NCI-H774 (cell line): ENCODE measurements at regions not wholly inside any gene's neighbourhood (a gene's known extent, or its start where the extent isn't known, plus 50 kb on each side); places are given as distances from the start of the nearest gene placed in this dataset.
A peak's percentile ranks its signal among the peaks of the same experiment; 100 is the strongest.

Experiments used
- DNase-seq: peaks from one replicate; lab custom pipeline; 2025; lab: John Stamatoyannopoulos, UW

DNA sequence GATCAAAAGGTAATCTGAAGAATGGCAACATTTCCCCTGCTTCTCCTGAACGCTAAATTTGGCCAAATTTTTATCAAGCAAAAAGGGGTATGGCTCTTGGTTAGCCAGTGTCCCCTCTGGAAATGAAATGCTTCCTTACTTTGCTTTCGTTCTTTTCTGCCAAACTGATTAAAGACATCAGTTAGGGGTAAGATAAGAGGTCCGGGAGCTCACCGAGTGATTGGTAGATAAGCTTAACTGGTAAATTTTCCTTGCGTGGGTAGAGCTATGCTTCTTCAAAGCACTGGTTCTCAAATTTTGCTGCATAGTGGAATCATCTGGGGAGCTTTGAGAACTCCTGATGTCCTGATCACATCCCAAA, 62.7 kb upstream of the MAPRE2 start:
- no peak for DNase-seq

DNA sequence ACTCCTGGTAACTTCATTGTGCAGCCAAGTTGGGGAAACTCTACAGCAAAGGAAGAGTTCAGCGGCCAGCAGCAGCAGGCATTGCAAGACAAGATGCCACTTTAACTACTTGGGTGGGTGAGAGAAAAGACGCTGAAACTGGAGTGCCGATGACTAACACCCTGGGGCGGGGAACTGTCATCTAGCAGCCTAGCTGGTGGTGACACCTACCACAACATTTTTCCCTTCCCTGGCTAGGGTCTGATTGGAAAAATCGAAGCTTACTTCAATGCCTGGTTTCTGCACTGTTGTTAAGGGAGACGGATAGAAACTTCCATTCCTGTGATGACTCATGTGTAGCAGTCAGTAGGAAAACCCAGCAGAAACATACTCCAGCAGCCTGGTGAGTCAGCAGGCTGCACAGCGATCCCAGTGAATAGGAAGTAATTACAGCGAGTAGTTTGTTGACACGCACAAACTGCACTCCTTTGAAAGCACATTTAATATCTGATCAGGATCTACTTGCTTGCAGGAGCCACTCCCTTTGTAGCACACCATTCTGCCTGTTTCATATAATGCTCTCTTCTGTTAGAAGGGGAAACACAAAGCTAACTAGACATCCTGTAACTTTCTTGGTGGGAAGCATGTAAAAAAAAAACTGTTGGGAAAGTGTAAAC, 62.1 kb upstream of the MAPRE2 start:
- peak; percentile 75 for DNase-seq

DNA sequence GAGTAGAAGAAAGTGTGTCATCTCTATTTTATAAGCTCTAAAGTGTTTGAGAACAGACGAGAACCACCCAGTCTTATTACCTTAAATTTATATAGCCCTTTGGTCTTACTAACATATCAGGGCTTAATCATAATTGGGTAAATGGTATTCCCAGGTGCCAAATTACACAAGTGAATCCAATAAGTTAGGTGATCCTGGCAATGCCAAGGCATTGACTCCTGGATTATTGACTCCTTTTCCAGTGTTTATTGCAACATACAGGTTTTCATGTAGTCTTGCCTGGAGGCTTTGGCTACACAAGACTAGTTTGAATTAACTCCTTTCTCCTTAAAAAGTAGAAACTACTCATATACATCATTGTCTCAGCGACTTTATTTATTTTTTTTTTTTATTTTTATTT, 59.7 kb upstream of the MAPRE2 start:
- no peak for DNase-seq

DNA sequence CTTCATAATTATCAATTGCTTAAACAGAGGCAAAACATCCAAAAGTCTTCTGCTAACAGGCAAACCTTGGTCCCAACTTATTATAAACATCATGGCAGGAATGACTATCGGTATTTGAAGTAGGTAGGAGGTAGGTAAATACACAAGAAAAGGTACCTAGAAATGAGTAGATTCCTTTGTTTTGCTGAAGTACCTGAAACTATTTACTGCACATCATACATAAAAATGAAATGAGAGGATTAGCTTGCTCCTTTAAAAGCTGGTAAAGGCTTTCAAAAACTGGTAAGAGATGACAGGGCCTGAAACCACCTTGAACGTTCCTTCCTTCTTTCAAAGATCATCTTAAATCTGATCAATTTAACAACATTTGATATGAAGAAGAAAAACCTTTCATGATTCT, 55.2 kb upstream of the MAPRE2 start:
- no peak for DNase-seq

DNA sequence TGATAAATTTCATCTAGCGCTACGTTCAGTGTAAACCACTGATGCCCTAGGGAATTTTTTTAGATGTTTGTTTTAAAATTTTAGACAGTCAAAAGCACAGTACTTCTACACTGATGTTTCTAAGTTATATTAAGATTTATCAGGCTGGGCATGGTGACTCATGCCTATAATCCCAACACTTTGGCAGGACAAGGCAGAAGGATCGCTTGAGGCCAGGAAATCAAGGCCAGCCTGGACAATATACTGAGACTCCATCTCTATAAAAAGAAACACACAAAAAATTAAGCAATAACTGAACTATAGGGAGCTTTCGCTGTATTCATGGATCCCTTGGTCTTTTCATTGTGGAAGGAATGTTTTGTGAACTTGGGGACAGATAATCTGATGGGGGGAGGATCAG, 50.6 kb upstream of the MAPRE2 start:
- DNase-seq = no peak

DNA sequence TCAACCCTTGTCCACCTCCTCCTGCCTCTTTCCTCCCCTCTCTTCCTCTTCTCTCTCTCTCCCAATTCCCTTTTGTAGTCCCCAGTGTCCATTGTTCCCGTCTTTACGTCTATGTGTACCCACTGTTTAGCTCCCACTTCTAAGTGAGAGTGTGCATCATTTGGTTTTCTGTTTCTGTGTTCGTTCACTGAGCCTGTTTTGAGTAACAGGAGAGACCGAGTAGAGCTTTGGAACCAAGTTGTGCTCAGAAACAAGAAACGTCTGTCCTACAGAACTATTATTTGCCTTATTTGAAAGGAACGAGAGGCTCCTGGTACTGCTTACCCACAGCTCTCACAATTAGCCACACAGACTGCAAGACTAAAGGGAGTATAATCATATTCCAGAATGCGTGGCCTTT, 50.1 kb upstream of the MAPRE2 start:
- DNase-seq = no peak
